Esophagus squamous epithelium (tissue), 5 donors: ENCODE measurements at regions not wholly inside any gene's neighbourhood (a gene's known extent, or its start where the extent isn't known, plus 50 kb on each side); places are given as distances from the start of the nearest gene placed in this dataset.

ENCODE experiments used
- DNase-seq: peaks from one replicate; lab custom pipeline; 2025; lab: John Stamatoyannopoulos, UW
- H3K27ac ChIP-seq, 4 donors: fragments of 200-600 bp; sonication (generic); one replicate each; pipeline ENCODE4 v1.5.1; 2016 to 2019; ENCODE audit warnings: mild to moderate bottlenecking in 1 of 4
- H3K27me3 ChIP-seq, 4 donors: fragments of 200-600 bp; sonication (generic); 1 replicate in 3 of 4; 2 replicates in 1 of 4; pipeline versions ENCODE4 v1.5.1 to v1.6.0; 2017 to 2021; ENCODE audit warnings: antibody characterized with exemption in 1 of 4
- H3K36me3 ChIP-seq, 3 donors: fragments of 200-600 bp; sonication (generic); one replicate each; pipeline ENCODE4 v1.5.1; 2016 to 2019
- H3K4me1 ChIP-seq, 3 donors: fragments of 200-600 bp; sonication (generic); one replicate each; pipeline ENCODE4 v1.5.1; 2017 to 2019
- H3K4me3 ChIP-seq, 4 donors: fragments of 200-600 bp; sonication (generic); 1 replicate in 3 of 4; 2 replicates in 1 of 4; pipeline ENCODE4 v1.5.1; 2016 to 2019; ENCODE audit warnings: mild to moderate bottlenecking in 2 of 4, moderate library complexity in 1 of 4
- H3K9me3 ChIP-seq, 3 donors: fragments of 200-600 bp; sonication (generic); one replicate each; pipeline ENCODE4 v1.5.1; 2016 to 2019
- POLR2A ChIP-seq, 4 donors: fragments of 450-650 bp; IDR thresholded peaks; one replicate each; pipeline ENCODE4 v1.6.1; 2017; ENCODE audit warnings: antibody characterized with exemption in 4 of 4, mild to moderate bottlenecking in 4 of 4, moderate library complexity in 3 of 4
- WGBS, 2 donors: methylation state at CpG; one replicate each; pipeline ENCODE4 v1.1.5; 2018; 5-methylcytosine and 5-hydroxymethylcytosine counted together
- intact Hi-C: fragments of 100-400 bp; cut with DNase I; formaldehyde crosslinking; loops from one replicate; pipeline ENCODE4 v1.15.0; 2022
- TF ChIP-seq, protein P1 (sequence below), 6 experiments: fragments of 450-650 bp in 4 of 6; fragments of 200-600 bp in 2 of 6; sonication (generic) in 2 of 6; IDR thresholded peaks; one replicate each; pipeline ENCODE4 v1.5.1; 2016 to 2019; ENCODE audit warnings: antibody characterized with exemption in 6 of 6, mild to moderate bottlenecking in 4 of 6, moderate library complexity in 4 of 6
- donor health status: DM: yes; HTN: yes; CAD: no.

DNA sequence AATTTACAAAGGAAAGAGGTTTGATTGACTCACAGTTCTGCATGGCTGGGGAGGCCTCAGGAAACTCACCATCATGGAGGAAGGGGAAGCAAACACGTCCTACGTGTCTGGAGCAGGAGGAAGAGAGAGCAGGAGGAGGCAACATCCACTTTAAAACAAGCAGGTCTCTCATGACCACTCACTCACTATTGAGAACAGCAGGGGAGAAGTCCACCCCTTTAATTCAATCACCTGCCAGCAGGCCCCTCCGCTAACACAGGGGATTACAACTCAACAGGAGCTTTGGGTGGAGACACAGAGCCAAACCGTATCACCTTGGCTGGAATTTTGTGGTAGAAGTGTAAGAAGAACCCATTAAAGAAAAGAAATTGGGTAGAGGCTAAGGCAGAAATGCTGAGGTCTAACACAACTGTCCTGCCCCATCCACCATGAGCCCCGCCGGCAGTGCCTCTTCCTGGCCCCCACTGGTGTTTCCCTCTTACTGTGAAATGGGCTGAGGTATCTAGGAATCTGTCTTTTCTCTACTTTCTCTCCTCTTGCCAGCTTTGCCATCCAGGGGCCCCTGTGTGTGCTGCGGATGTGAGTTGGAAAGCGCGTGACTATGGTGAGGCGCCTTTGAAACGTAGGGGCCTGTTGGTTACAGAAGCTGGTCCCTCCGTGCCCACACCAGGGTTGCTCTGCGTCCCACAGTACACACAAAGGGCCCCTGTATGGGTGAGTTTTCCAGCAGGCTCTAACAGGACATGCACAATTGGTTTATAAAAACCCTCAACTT, 108.0 kb upstream of the TMEM132D start:
- Histone ChIP-seq H3K4me3 (no peak overlapping the region), H3K27ac (no peak overlapping the region), H3K4me1 (peaks cover 0 to 4% (median 0%) of the 10 kb centered on the region in 3 donors), H3K36me3 (no peaks in the 10 kb centered on the region), H3K9me3 (no peaks in the 10 kb centered on the region), H3K27me3 (peaks cover 0 to 84% (median 0%) of the 10 kb centered on the region in 4 donors)
- WGBS, 2 donors = 70 to 78% methylated on average over 11 to 13 of the region's 13 CpGs
- intact Hi-C loops = no loop called here
- DNase-seq = no peak
- no peak for TF ChIP-seq POLR2A (IDR thresholded peaks at IDR 0.05)
- TF ChIP-seq, protein P1, sequence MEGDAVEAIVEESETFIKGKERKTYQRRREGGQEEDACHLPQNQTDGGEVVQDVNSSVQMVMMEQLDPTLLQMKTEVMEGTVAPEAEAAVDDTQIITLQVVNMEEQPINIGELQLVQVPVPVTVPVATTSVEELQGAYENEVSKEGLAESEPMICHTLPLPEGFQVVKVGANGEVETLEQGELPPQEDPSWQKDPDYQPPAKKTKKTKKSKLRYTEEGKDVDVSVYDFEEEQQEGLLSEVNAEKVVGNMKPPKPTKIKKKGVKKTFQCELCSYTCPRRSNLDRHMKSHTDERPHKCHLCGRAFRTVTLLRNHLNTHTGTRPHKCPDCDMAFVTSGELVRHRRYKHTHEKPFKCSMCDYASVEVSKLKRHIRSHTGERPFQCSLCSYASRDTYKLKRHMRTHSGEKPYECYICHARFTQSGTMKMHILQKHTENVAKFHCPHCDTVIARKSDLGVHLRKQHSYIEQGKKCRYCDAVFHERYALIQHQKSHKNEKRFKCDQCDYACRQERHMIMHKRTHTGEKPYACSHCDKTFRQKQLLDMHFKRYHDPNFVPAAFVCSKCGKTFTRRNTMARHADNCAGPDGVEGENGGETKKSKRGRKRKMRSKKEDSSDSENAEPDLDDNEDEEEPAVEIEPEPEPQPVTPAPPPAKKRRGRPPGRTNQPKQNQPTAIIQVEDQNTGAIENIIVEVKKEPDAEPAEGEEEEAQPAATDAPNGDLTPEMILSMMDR (IDR thresholded peaks at IDR 0.05) = no peak

DNA sequence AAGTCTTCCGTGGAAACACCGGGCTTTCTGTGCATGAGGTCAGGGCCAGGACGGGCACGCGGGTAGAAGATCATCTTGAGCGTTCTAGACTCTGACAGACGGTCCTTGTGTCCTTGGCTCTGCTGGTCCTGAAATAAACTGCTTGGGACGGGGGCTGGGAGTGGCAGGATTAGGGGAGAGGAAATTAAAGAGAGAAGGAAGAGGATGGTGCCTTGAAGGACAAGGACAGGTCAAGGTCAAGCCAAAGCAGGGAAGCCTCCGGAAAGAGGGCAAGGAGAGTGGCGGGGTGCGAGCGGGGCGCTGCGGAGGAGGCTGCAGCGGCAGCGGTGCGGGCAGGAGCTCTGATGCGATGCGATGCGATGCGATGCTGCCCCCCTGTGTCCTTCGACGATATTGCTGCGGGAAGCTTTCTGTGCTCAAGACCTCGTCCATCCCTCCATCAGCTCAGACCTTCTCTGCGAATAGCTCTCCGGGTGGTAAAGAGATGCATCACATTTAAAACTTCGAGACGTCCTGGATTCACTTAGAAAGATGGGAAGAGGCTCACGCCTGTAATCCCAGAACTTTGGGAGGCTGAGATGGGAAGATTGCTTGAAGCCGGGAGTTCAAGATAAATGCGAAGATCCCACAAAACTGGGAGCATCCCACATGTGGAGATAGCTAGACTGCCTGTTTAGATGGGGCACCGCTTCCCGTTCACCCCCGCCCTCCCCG, 110.1 kb upstream of the TMEM132D start:
- Histone ChIP-seq H3K27ac (no peak overlapping the region), H3K4me1 (peaks cover 0 to 16% (median 9%) of the 10 kb centered on the region in 3 donors), H3K36me3 (no peaks in the 10 kb centered on the region), H3K9me3 (no peaks in the 10 kb centered on the region), H3K27me3 (peaks cover 0 to 94% (median 0%) of the 10 kb centered on the region in 4 donors), H3K4me3 (no peak overlapping the region)
- TF ChIP-seq, protein P1 (IDR thresholded peaks at IDR 0.05) = peak in 5 of 6 experiments; percentile 39 to 66 (median 53)
- TF ChIP-seq POLR2A (IDR thresholded peaks at IDR 0.05) = no peak
- DNase-seq = no peak
- intact Hi-C loops = no loop called here
- WGBS, 2 donors = 13% methylated on average over 23 to 27 of the region's 36 CpGs

DNA sequence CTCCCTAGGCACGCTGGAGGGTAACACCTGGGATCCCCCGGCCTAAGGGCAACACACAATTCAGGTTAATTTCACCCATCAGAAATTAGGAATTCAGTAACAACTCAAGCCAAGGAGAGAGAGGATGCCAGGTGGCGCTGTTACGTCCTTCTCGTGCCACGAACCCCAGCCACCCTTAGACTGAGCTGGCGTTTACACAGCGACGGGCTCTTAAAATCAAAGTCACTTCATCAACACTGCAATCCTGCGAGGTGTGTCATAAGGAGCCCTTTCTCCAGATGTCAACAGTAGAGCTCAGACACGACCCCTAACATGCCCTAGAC, 110.6 kb upstream of the TMEM132D start:
- DNase-seq = no peak
- Histone ChIP-seq H3K4me1 (peaks cover 0 to 16% (median 9%) of the 10 kb centered on the region in 3 donors), H3K27ac (no peak overlapping the region), H3K27me3 (peaks cover 0 to 91% (median 0%) of the 10 kb centered on the region in 4 donors), H3K4me3 (no peak overlapping the region), H3K36me3 (no peaks in the 10 kb centered on the region), H3K9me3 (no peaks in the 10 kb centered on the region)
- intact Hi-C loops = no loop called here
- TF ChIP-seq, protein P1 (IDR thresholded peaks at IDR 0.05) = no peak
- no peak for TF ChIP-seq POLR2A (IDR thresholded peaks at IDR 0.05)
- 0 to 6% methylated on average over 7 to 11 of the region's 11 CpGs for WGBS, 2 donors

DNA sequence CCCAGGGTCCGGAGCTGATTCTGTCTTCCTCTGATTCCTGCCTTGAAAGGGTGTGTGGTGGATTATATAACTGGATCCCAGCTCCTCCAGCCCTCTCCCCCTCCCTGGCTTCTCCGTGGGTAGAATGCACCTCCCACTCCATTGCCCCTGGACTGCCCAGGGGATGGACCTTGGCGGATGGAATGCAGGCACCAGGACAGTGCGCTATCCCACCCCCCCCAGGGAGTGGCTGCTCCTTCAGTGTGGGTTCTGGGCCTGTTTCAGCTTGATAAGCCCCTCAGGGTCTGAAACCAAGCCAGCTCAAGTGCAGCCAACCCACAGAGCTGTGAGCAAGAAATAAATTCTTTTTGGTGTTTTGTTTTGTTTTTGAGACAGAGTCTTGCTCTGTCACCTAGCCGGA, 112.4 kb upstream of the TMEM132D start:
- Histone ChIP-seq H3K9me3 (no peaks in the 10 kb centered on the region), H3K27me3 (peaks cover 0 to 77% (median 0%) of the 10 kb centered on the region in 4 donors), H3K27ac (no peak overlapping the region), H3K4me3 (no peak overlapping the region), H3K4me1 (peaks cover 0 to 16% (median 9%) of the 10 kb centered on the region in 3 donors), H3K36me3 (no peaks in the 10 kb centered on the region)
- WGBS, 2 donors = 53 to 57% methylated on average over 3 to 5 of the region's 5 CpGs
- intact Hi-C loops = no loop called here
- DNase-seq = no peak
- TF ChIP-seq, protein P1 (IDR thresholded peaks at IDR 0.05) = no peak
- TF ChIP-seq POLR2A (IDR thresholded peaks at IDR 0.05) = no peak

DNA sequence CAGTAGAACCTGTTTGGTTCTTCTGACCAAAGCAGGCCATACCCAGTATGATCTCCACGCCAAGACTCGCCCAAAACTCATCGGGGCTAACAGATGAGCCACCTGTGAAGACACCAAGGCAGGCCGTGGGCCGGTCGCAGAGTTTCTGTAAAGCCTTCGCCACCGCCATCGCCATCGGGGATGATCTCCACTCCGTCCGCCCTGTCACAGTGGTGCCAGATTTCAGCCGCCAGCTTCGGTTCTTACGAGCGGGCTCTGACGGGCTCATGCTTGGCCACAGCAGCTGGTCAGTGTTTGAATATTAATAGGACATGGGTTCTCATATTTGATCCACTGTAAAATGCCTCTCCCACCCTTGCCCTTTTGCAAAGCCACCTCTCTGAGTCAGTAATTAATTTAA, 113.2 kb upstream of the TMEM132D start:
- peaks cover 0 to 16% (median 9%) of the 10 kb centered on the region in 3 donors for H3K4me1 ChIP-seq
- H3K27me3 ChIP-seq = peaks cover 0 to 70% (median 0%) of the 10 kb centered on the region in 4 donors
- H3K36me3 ChIP-seq = no peaks in the 10 kb centered on the region
- intact Hi-C loops = no loop called here
- 59 to 77% methylated on average over 15 to 17 of the region's 17 CpGs for WGBS, 2 donors
- H3K27ac ChIP-seq = no peak overlapping the region
- TF ChIP-seq, protein P1 (IDR thresholded peaks at IDR 0.05) = no peak
- TF ChIP-seq POLR2A (IDR thresholded peaks at IDR 0.05) = no peak
- H3K4me3 ChIP-seq = no peak overlapping the region
- H3K9me3 ChIP-seq = no peaks in the 10 kb centered on the region
- DNase-seq = no peak
